Kidney glomerular epithelial cell (primary cell): ENCODE measurements at regions not wholly inside any gene's neighbourhood (a gene's known extent, or its start where the extent isn't known, plus 50 kb on each side); places are given as distances from the start of the nearest gene placed in this dataset.
"Not testable (repeated sequence)": the region's sequence is repeated elsewhere in the genome, so short reads cannot be mapped to it uniquely, and the experiment has no call there.

Source experiments
- DNase-seq: peaks from one replicate; lab custom pipeline; 2025; lab: John Stamatoyannopoulos, UW

GRCh38 chr6:155670655-155671054, 215.0 kb upstream of the NOX3 start:
- DNase-seq = no peak

GRCh38 chr6:155660251-155660977, 204.8 kb upstream of the NOX3 start:
- no peak for DNase-seq

- no peak for DNase-seq
Measured at GRCh38 chr6:155656024-155656423, 200.4 kb upstream of the NOX3 start.

- DNase-seq = no peak
Measured at GRCh38 chr6:155654474-155654873, 198.8 kb upstream of the NOX3 start.

- DNase-seq = no peak
Measured at GRCh38 chr6:155648301-155648700, 192.7 kb upstream of the NOX3 start.

GRCh38 chr6:155647354-155647753, 191.7 kb upstream of the NOX3 start:
- no peak for DNase-seq

- no peak for DNase-seq
Measured at GRCh38 chr6:155646443-155646842, 190.8 kb upstream of the NOX3 start.

- DNase-seq = no peak
Measured at GRCh38 chr6:155645325-155645724, 189.7 kb upstream of the NOX3 start.

GRCh38 chr6:155641603-155642002, 186.0 kb upstream of the NOX3 start:
- no peak for DNase-seq

- DNase-seq = peak; percentile 13
Measured at GRCh38 chr6:155638200-155638599, 182.6 kb upstream of the NOX3 start.

GRCh38 chr6:155635416-155635815, 179.8 kb upstream of the NOX3 start:
- DNase-seq = no peak

GRCh38 chr6:155630085-155630484, 174.4 kb upstream of the NOX3 start:
- DNase-seq = no peak

- DNase-seq = no peak
Measured at GRCh38 chr6:155629652-155630051, 174.0 kb upstream of the NOX3 start.

GRCh38 chr6:155628306-155628705, 172.7 kb upstream of the NOX3 start:
- no peak for DNase-seq

- DNase-seq = not testable (repeated sequence)
Measured at GRCh38 chr6:155627722-155628212, 172.1 kb upstream of the NOX3 start.

GRCh38 chr6:155623450-155624178, 168.0 kb upstream of the NOX3 start:
- DNase-seq = no peak

GRCh38 chr6:155614606-155615005, 159.0 kb upstream of the NOX3 start:
- DNase-seq = no peak

GRCh38 chr6:155611742-155612141, 156.1 kb upstream of the NOX3 start:
- no peak for DNase-seq

- no peak for DNase-seq
Measured at GRCh38 chr6:155604991-155605390, 149.4 kb upstream of the NOX3 start.

GRCh38 chr6:155599561-155599960, 143.9 kb upstream of the NOX3 start:
- DNase-seq = no peak

GRCh38 chr6:155599160-155599559, 143.5 kb upstream of the NOX3 start:
- no peak for DNase-seq

GRCh38 chr6:155595284-155595683, 139.6 kb upstream of the NOX3 start:
- no peak for DNase-seq

- DNase-seq = no peak
Measured at GRCh38 chr6:155591741-155592140, 136.1 kb upstream of the NOX3 start.
